Central memory CD8-positive, alpha-beta T cell (primary cell): ENCODE measurements at regions not wholly inside any gene's neighbourhood (a gene's known extent, or its start where the extent isn't known, plus 50 kb on each side); places are given as distances from the start of the nearest gene placed in this dataset.
"Not testable (repeated sequence)": the region's sequence is repeated elsewhere in the genome, so short reads cannot be mapped to it uniquely, and the experiment has no call there.

Experiments used
- ATAC-seq: fragments of 150-1000 bp; cut with Tn5 transposase; replicated peaks from 2 replicates; pipeline ENCODE4 v1.10.0; 2022; ENCODE audit warnings: mild to moderate bottlenecking, moderate FRiP score, moderate number of reproducible peaks; ENCODE audit not compliant: poor library complexity, severe bottlenecking; ENCODE audit errors: extremely low read depth
- DNase-seq, 2 donors: peaks; one replicate each; pipeline ENCODE4 v3.0.0; 2021; ENCODE audit warnings: low spot score in 2 of 2
- H3K27ac Mint-ChIP-seq: one replicate; pipeline ENCODE4 v1.8.0; 2022; ENCODE audit warnings: low read depth, mild to moderate bottlenecking, moderate library complexity, mixed read lengths
- H3K27me3 Mint-ChIP-seq: one replicate; pipeline ENCODE4 v1.8.0; 2022; ENCODE audit warnings: mixed read lengths
- H3K36me3 Mint-ChIP-seq: one replicate; pipeline ENCODE4 v1.8.0; 2022; ENCODE audit warnings: mild to moderate bottlenecking, moderate library complexity, mixed read lengths; ENCODE audit not compliant: insufficient read depth
- H3K4me1 Mint-ChIP-seq: one replicate; pipeline ENCODE4 v1.8.0; 2022; ENCODE audit warnings: mixed read lengths
- H3K4me3 Mint-ChIP-seq: one replicate; pipeline ENCODE4 v1.8.0; 2022; ENCODE audit warnings: mild to moderate bottlenecking, moderate library complexity, mixed read lengths
- H3K9me3 Mint-ChIP-seq: one replicate; pipeline ENCODE4 v1.8.0; 2022; ENCODE audit warnings: mixed read lengths

DNA sequence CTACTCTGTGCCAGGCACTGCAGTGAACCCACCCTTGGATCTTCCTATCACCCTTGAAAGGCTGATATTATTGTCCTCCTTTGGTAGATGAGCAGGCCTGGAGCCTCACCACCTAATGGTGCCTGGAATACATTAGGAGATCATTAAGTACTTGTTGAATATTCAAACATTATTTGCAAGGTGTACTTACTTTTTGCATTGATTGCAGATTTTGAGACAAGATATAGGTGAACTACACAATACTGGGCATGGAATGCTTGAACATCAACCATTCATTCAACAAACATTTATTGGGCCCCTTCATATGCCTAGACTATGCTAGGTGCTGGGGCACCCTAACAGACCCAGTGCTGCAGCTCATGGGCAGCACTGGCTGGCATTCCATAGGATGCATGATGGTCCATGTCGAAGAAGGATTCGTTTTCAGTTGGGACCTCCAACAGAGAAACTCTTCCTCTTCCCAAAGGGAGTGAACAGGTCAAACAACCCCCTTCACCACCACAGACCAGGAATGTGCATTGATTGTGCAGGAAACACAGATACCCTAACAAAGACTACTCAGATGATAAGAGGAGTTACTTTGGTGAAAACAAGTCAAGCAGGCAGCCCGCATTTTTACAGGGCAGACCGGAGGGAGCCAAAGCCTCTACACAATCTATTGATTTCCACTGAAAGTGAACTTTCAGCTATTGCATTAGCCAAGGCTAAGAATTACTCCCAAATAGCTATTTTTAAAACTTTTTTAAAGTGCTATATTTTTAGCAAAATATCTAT, 149.6 kb upstream of the SH3BP4 start:
- no peaks in the 10 kb centered on the region for H3K4me1 Mint-ChIP-seq
- H3K4me3 Mint-ChIP-seq = no peak overlapping the region
- H3K9me3 Mint-ChIP-seq = no peaks in the 10 kb centered on the region
- H3K27me3 Mint-ChIP-seq = peaks cover 50% of the 10 kb centered on the region
- H3K36me3 Mint-ChIP-seq = no peaks in the 10 kb centered on the region
- DNase-seq = no peak
- no peak overlapping the region for H3K27ac Mint-ChIP-seq
- ATAC-seq = no peak

DNA sequence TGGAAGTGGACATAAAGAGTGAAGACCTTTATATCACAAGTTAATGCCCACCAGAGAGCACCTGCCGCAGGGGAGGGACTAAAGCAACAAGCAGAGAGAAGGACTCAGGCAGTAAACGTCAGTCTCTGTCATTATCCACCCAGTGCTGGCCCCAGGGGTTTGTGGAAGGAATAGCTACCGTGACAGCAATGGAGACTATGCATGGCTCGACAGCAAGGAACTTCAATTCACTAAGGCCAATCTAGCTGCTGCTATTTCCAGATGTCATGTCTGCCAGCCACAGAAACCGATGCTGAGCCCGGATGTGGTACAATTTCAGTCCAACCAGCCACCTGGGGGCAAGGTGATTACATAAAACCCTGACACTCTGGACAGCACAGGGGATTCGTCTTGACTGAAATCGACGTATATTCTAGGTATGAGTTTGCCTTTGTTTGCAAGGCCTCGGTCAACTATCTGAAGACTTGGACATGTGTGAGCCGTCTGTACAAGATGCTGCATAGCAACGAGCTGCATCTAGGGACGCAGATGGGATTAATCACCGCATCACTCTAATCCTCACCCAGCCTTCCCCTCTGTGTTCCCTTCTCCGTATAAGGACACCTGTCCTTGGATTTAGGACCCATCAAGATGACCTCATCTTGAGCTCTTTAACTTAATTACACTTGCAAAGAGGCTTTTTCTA, 154.1 kb upstream of the SH3BP4 start:
- no peak overlapping the region for H3K27ac Mint-ChIP-seq
- DNase-seq = no peak
- no peak for ATAC-seq
- no peaks in the 10 kb centered on the region for H3K4me1 Mint-ChIP-seq
- peaks cover 62% of the 10 kb centered on the region for H3K27me3 Mint-ChIP-seq
- no peaks in the 10 kb centered on the region for H3K36me3 Mint-ChIP-seq
- no peaks in the 10 kb centered on the region for H3K9me3 Mint-ChIP-seq
- H3K4me3 Mint-ChIP-seq = no peak overlapping the region

DNA sequence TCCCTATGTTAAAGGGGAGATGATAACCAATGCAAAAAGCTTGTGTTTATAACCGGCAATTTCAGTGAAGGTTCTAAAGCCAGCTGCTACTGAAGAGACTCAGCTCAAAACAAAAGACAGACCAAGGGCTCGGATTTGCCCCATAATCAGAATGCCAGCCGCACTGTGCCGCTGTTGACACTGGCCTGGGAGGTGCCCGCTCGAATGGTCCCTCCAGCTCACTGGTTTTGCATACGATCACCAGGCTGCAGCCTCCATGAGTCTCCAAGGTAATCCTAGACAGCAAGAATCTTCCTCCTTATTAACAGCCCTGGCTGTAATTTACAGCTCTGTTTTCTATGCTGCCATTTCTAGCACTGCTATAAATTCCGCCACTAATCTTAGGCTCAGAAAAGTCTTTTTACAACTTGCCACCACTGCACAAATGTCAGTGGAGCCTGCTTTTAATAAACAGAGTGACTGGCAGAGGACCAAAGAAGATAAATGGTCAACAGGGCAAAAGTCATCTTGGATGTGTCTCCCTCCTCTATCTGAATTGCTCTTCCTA, 155.7 kb upstream of the SH3BP4 start:
- DNase-seq = no peak
- ATAC-seq = no peak
- Mint-ChIP-seq H3K36me3 (no peaks in the 10 kb centered on the region), H3K27ac (no peak overlapping the region), H3K9me3 (no peaks in the 10 kb centered on the region), H3K4me3 (no peak overlapping the region), H3K27me3 (peaks cover 68% of the 10 kb centered on the region), H3K4me1 (no peaks in the 10 kb centered on the region)

DNA sequence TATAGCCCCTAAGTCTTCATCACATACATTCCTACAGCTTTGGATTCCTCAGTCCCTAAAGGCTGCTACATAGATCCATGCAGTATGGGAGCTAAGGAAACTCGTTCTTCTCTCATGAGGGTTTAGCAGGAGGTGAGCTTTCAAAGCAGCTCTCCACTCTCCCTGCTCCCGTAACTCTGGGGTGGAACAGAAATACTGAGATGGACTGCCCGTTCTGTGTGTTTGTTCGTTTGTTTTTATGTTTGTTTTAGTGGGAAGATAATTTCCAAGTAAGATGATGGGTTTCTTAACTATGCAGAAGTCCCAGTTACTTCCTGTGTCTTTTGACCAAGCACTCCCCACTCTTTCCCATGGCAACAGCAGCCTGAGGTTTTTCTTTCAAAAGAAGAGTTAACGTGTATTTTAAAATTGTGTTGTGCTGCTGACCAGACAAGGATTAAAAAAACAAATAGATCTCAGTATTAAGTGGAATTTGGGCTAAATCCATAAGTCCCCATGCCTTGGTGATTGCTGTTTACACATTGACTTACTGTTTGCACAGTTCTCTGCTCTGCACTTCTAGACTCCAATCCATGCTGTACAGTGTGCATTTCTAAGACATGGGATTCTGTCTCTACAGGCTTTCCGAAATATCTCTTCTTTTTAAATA, 156.4 kb upstream of the SH3BP4 start:
- Mint-ChIP-seq H3K4me1 (no peaks in the 10 kb centered on the region), H3K9me3 (no peaks in the 10 kb centered on the region), H3K36me3 (no peaks in the 10 kb centered on the region), H3K27me3 (peaks cover 68% of the 10 kb centered on the region), H3K4me3 (no peak overlapping the region), H3K27ac (no peak overlapping the region)
- no peak for ATAC-seq
- no peak for DNase-seq

DNA sequence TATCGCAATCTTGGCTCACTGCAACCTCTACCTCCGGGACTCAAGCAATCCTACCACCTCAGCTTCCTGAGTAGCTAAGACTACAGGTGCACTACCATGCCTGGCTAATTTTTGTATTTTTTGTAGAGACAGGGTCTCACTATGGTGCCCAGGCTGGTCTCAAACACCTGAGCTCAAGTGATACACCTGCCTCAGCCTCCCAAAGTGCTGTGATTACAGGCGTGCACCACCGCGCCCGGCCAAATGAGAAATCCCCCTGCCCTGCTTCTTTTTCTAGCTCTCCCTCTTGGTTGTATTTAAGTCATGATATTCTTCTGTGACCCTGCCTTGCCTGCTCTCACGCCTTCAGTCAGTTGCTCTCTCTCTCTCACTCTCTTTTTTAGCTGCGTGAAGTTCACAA, 157.0 kb upstream of the SH3BP4 start:
- H3K27me3 Mint-ChIP-seq = peaks cover 68% of the 10 kb centered on the region
- H3K27ac Mint-ChIP-seq = no peak overlapping the region
- no peaks in the 10 kb centered on the region for H3K36me3 Mint-ChIP-seq
- H3K4me3 Mint-ChIP-seq = no peak overlapping the region
- DNase-seq (no peak), ATAC-seq (no peak)
- no peaks in the 10 kb centered on the region for H3K4me1 Mint-ChIP-seq
- no peaks in the 10 kb centered on the region for H3K9me3 Mint-ChIP-seq

DNA sequence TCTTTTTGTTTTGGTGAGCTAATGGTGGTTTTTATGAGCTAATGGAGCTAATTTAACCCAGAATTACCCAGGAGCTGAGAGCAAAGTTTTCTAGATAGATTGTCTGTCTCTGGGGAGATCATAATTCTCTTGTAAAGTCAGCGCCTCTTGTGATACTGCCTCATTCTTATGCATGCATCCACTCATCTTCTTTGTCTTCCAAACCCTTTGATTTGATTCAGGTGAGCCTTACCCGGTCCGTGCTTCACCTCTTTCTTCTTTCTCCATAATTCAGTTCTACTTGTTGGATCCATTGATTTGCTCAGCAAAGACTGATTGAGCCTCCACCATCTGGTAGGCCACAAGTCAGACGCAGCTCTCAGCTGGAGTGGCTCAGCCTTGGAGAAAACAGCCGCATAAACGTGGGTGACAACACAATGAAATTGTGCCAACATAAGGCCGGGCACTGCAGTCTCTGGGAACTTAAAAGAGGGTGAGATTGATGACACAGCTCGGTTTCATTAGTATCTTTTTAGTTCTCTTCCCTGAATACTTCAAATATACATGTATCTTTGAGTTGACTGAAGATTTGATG, 158.5 kb upstream of the SH3BP4 start:
- H3K27ac Mint-ChIP-seq = no peak overlapping the region
- ATAC-seq (no peak), DNase-seq (no peak)
- H3K27me3 Mint-ChIP-seq = peaks cover 68% of the 10 kb centered on the region
- no peaks in the 10 kb centered on the region for H3K4me1 Mint-ChIP-seq
- no peaks in the 10 kb centered on the region for H3K36me3 Mint-ChIP-seq
- no peak overlapping the region for H3K4me3 Mint-ChIP-seq
- H3K9me3 Mint-ChIP-seq = no peaks in the 10 kb centered on the region

DNA sequence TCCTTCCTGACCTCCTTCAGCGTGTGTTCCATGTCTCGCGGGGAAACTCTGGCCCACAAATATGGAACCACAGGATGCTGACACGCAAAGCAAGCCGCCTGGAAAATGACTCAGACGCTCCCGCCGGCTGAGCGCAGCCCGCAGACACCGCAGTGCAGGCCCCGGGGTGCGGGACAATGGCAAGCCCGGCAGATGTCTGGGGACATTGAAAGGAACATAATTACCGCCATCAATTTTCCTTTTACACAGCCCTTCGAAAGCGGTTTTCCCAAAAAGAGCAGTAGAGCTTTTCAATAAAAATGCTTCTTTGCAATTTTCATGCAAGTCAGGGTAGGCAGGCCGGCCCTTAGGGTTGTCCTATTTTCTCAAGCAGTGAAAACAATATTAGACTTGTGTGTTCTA, 159.2 kb upstream of the SH3BP4 start:
- no peak for DNase-seq
- H3K27ac Mint-ChIP-seq = no peak overlapping the region
- H3K4me1 Mint-ChIP-seq = no peaks in the 10 kb centered on the region
- no peaks in the 10 kb centered on the region for H3K36me3 Mint-ChIP-seq
- H3K9me3 Mint-ChIP-seq = no peaks in the 10 kb centered on the region
- peaks cover 68% of the 10 kb centered on the region for H3K27me3 Mint-ChIP-seq
- H3K4me3 Mint-ChIP-seq = no peak overlapping the region
- ATAC-seq = no peak

DNA sequence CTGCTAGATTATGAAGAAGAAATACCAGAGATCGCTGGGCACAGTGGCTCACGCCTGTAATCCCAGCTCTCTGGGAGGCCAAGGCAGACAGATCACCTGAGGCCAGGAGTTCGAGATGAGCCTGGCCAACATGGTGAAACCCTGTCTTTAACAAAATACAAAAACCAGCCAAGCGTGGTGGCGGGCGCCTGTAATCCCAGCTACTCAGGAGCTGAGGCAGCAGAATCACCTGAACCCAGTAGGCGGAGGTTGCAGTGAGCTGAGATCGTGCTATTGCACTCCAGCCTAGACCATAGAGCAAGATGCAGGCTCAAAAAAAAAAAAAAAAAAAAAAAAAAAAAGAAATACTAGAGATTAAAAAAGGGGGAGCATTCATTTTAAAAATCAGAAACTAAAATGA, 159.7 kb upstream of the SH3BP4 start:
- not testable (repeated sequence) for H3K9me3 Mint-ChIP-seq, H3K36me3 Mint-ChIP-seq, H3K4me3 Mint-ChIP-seq, ATAC-seq, H3K27ac Mint-ChIP-seq, DNase-seq, H3K4me1 Mint-ChIP-seq
- H3K27me3 Mint-ChIP-seq = peaks cover 67% of the 10 kb centered on the region

DNA sequence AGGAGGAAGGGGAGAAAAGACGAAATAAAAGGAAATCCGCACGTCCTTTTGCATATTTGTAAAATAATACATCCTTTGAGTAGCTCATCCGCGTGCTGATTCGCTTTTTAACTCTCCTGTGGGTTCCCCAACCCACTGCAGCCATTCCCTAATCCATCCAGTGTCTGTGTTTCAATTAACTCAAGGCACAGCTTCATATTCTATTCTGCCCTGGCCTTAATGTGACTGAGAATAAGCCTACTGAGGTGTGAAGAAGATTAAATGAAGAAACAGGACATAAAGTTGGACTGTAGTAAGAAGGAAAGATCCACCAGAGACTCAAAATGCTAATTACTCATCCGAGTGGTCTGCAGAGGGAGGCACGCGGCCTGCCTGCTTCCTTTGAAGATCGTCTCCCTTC, 161.4 kb upstream of the SH3BP4 start:
- no peak for DNase-seq
- no peak for ATAC-seq
- no peak overlapping the region for H3K27ac Mint-ChIP-seq
- H3K36me3 Mint-ChIP-seq = no peaks in the 10 kb centered on the region
- H3K27me3 Mint-ChIP-seq = peaks cover 68% of the 10 kb centered on the region
- H3K4me1 Mint-ChIP-seq = no peaks in the 10 kb centered on the region
- H3K4me3 Mint-ChIP-seq = no peak overlapping the region
- H3K9me3 Mint-ChIP-seq = no peaks in the 10 kb centered on the region

DNA sequence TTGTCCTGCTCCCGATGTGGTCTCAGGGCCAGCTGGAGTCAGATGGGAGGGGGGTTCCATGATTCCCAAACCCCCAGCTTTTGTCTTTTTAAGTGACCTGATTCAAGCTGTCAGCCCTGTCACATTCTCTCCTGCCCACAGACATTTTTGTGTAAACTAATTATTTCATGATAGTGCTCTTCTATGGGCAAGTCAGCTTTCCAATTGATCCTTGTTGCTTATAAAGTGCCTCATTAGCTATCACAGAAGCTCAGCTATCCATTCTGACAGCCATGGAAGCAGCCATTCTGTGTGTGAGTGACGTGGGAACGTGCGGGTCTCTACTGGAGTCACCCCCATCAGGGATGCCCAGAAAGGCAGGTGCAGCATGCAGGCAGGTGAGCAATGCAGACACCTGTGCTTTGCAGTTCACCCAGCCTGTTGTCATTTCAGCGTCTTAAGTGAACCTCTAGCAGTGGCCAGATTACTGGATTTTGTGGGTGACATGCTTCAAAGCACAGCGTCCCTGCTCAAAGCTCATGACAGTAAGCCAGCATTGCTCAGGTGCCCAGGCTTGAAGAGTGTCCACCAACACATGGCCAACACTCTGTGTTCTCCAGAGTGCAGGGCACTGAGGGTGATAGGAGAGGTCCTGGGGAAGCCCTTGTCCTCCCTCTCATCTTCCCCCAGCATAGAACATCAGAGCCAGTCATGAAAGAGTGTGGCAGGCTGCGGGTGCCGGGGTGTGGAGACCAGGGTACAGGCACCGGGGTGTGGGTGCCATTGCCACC, 162.1 kb upstream of the SH3BP4 start:
- Mint-ChIP-seq H3K4me3 (no peak overlapping the region), H3K9me3 (no peaks in the 10 kb centered on the region), H3K27me3 (peaks cover 65% of the 10 kb centered on the region), H3K36me3 (no peaks in the 10 kb centered on the region), H3K27ac (no peak overlapping the region), H3K4me1 (no peaks in the 10 kb centered on the region)
- no peak for DNase-seq
- no peak for ATAC-seq

DNA sequence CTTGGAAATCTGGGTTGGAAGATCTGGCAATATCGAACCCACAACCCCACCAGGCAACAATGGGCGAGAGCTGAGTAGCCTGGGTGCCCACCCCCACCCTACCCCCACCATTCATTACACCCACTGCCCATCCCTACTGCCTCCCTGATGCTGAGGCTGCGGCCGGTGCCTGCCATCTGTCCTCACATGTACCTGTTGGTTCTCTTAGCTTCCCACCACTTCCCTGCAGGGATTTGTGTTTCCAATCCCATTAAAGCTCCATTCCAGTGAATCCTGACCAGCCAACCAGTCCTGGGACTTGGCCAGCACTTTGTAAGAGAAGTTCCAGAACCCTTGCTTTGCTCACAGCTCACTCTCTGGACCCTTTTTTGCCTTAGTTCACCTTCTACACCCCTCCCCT, 163.0 kb upstream of the SH3BP4 start:
- DNase-seq = no peak
- no peak for ATAC-seq
- Mint-ChIP-seq H3K4me3 (no peak overlapping the region), H3K9me3 (peaks cover 8% of the 10 kb centered on the region), H3K27me3 (peaks cover 71% of the 10 kb centered on the region), H3K27ac (no peak overlapping the region), H3K4me1 (no peaks in the 10 kb centered on the region), H3K36me3 (no peaks in the 10 kb centered on the region)

DNA sequence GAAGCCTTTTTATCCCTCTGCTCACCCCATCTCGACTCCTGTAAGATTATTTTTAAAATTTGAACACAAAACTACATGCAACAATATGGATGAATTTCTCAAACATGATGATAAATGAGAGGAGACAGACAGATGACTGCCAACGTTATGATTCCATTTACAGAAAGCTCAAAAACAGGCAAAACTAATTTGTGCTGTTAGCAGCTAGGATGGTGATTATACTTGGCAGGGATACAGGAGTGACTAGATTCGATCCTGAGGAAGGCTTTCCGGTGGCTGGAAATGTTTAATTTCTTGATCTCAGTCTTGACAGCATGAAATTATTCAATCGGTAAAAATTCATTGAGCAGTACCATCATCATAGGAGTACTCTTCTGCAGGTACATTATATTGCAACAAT, 163.4 kb upstream of the SH3BP4 start:
- Mint-ChIP-seq H3K4me3 (no peak overlapping the region), H3K9me3 (peaks cover 12% of the 10 kb centered on the region), H3K36me3 (no peaks in the 10 kb centered on the region), H3K27me3 (peaks cover 75% of the 10 kb centered on the region), H3K4me1 (no peaks in the 10 kb centered on the region), H3K27ac (no peak overlapping the region)
- DNase-seq (no peak), ATAC-seq (no peak)
